Panc1 (cell line): ENCODE measurements at regions not wholly inside any gene's neighbourhood (a gene's known extent, or its start where the extent isn't known, plus 50 kb on each side); places are given as distances from the start of the nearest gene placed in this dataset.

Experiments used
- POLR2AphosphoS5 ChIP-seq: IDR thresholded peaks from 2 replicates; pipeline ENCODE4 v1.6.1; 2012; ENCODE audit warnings: mild to moderate bottlenecking, low read depth, low read length, moderate library complexity
- SIN3A ChIP-seq: IDR thresholded peaks from 2 replicates; pipeline ENCODE4 v1.6.1; 2012; ENCODE audit warnings: low read depth, mild to moderate bottlenecking, low read length, moderate library complexity, borderline replicate concordance; ENCODE audit not compliant: insufficient read depth
- TF ChIP-seq, protein P1 (sequence below): fragments of 450-650 bp; IDR thresholded peaks from 2 replicates; pipeline ENCODE4 v1.5.1; 2017; ENCODE audit warnings: mild to moderate bottlenecking
- TF ChIP-seq, protein P2 (sequence below), 2 experiments: IDR thresholded peaks; 2 replicates each; pipeline ENCODE4 v1.6.1; 2011 to 2012; ENCODE audit warnings: low read depth in 2 of 2, control low read depth in 1 of 2, low read length in 1 of 2, mild to moderate bottlenecking in 1 of 2, moderate library complexity in 1 of 2; ENCODE audit not compliant: insufficient read depth in 1 of 2

DNA sequence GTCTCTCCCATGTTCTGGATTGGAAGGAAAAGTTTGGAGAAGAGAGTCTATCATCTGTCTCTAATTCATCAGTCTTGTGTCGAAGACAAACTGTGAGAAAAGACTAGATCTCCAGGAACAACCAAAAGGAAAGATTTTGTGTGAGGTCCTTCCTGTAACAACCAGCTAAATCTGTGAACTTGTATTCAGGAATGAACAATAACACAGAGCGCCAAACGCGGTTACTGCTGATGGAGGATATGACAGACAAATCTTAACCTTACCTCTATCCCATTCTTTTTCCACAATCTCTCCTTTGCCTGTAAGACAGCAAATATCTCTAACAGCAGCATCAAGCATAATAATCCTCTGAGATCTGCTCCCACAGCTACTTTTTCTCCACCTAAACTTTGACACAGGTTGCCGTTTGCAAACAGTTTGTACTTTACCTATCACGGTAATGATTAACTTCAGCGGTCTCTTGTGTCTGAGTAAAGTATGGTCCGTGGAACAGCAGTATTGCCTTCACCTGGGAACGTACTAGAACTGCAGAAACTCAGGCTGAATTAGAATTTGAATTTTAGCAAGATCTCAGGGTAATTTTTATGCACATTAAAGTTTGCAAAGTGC is 387.6 kb downstream of the ELAVL2 start:
- TF ChIP-seq POLR2AphosphoS5 (no peak), SIN3A (no peak)
- TF ChIP-seq, protein P1, sequence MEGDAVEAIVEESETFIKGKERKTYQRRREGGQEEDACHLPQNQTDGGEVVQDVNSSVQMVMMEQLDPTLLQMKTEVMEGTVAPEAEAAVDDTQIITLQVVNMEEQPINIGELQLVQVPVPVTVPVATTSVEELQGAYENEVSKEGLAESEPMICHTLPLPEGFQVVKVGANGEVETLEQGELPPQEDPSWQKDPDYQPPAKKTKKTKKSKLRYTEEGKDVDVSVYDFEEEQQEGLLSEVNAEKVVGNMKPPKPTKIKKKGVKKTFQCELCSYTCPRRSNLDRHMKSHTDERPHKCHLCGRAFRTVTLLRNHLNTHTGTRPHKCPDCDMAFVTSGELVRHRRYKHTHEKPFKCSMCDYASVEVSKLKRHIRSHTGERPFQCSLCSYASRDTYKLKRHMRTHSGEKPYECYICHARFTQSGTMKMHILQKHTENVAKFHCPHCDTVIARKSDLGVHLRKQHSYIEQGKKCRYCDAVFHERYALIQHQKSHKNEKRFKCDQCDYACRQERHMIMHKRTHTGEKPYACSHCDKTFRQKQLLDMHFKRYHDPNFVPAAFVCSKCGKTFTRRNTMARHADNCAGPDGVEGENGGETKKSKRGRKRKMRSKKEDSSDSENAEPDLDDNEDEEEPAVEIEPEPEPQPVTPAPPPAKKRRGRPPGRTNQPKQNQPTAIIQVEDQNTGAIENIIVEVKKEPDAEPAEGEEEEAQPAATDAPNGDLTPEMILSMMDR = no peak
- TF ChIP-seq, protein P2, sequence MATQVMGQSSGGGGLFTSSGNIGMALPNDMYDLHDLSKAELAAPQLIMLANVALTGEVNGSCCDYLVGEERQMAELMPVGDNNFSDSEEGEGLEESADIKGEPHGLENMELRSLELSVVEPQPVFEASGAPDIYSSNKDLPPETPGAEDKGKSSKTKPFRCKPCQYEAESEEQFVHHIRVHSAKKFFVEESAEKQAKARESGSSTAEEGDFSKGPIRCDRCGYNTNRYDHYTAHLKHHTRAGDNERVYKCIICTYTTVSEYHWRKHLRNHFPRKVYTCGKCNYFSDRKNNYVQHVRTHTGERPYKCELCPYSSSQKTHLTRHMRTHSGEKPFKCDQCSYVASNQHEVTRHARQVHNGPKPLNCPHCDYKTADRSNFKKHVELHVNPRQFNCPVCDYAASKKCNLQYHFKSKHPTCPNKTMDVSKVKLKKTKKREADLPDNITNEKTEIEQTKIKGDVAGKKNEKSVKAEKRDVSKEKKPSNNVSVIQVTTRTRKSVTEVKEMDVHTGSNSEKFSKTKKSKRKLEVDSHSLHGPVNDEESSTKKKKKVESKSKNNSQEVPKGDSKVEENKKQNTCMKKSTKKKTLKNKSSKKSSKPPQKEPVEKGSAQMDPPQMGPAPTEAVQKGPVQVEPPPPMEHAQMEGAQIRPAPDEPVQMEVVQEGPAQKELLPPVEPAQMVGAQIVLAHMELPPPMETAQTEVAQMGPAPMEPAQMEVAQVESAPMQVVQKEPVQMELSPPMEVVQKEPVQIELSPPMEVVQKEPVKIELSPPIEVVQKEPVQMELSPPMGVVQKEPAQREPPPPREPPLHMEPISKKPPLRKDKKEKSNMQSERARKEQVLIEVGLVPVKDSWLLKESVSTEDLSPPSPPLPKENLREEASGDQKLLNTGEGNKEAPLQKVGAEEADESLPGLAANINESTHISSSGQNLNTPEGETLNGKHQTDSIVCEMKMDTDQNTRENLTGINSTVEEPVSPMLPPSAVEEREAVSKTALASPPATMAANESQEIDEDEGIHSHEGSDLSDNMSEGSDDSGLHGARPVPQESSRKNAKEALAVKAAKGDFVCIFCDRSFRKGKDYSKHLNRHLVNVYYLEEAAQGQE (IDR thresholded peaks at IDR 0.05; ENCODE audit: insufficient read depth in 1 of 2, low read depth in 2 of 2, low read length in 1 of 2) = no peak
